HEK293T (cell line): ENCODE measurements at regions not wholly inside any gene's neighbourhood (a gene's known extent, or its start where the extent isn't known, plus 50 kb on each side); places are given as distances from the start of the nearest gene placed in this dataset.

Source experiments
- CTCF ChIA-PET: fragments of 350-600 bp; formaldehyde crosslinking; extraction: SDS; loops from one replicate; lab custom pipeline; 2021; ENCODE audit warnings: antibody characterized with exemption, inconsistent platforms; lab: Yijun Ruan, JAX
- POLR2A ChIA-PET: fragments of 350-600 bp; formaldehyde crosslinking; extraction: SDS; loops from one replicate; lab custom pipeline; 2020; ENCODE audit warnings: antibody characterized with exemption, inconsistent platforms; lab: Yijun Ruan, JAX
- DNase-seq: peaks from one replicate; pipeline ENCODE4 v3.0.0; 2012; ENCODE audit warnings: mixed read lengths; ENCODE audit errors: extremely low spot score
- ARNT ChIP-seq: fragments of 450-650 bp; IDR thresholded peaks from 2 replicates; pipeline ENCODE4 v1.6.1; 2017; ENCODE audit warnings: mild to moderate bottlenecking
- BHLHE40 ChIP-seq: fragments of 450-650 bp; IDR thresholded peaks from 2 replicates; pipeline ENCODE4 v1.6.1; 2016; ENCODE audit warnings: mild to moderate bottlenecking, moderate library complexity, borderline replicate concordance
- CTBP1 ChIP-seq: fragments of 450-650 bp; IDR thresholded peaks from 2 replicates; pipeline ENCODE4 v1.6.1; 2016; ENCODE audit warnings: borderline replicate concordance
- ELF4 ChIP-seq: fragments of 450-650 bp; IDR thresholded peaks from 2 replicates; pipeline ENCODE4 v1.6.1; 2017; ENCODE audit warnings: antibody characterized with exemption
- FOXA1 ChIP-seq: fragments of 450-650 bp; IDR thresholded peaks from 2 replicates; pipeline ENCODE4 v1.6.1; 2016; ENCODE audit warnings: mild to moderate bottlenecking
- FOXK2 ChIP-seq: fragments of 450-650 bp; IDR thresholded peaks from 2 replicates; pipeline ENCODE4 v1.6.1; 2016; ENCODE audit warnings: mild to moderate bottlenecking
- FOXM1 ChIP-seq: fragments of 450-650 bp; IDR thresholded peaks from 2 replicates; pipeline ENCODE4 v1.6.1; 2017; ENCODE audit warnings: mild to moderate bottlenecking, borderline replicate concordance
- HDGF ChIP-seq: fragments of 450-650 bp; IDR thresholded peaks from 2 replicates; pipeline ENCODE4 v1.6.1; 2017; ENCODE audit warnings: antibody characterized with exemption, borderline replicate concordance
- L3MBTL2 ChIP-seq: fragments of 450-650 bp; conservative IDR thresholded peaks from 2 replicates; pipeline ENCODE4 v1.6.1; 2016; ENCODE audit warnings: mild to moderate bottlenecking
- LEF1 ChIP-seq: fragments of 450-650 bp; IDR thresholded peaks from 2 replicates; pipeline ENCODE4 v1.6.1; 2017; ENCODE audit warnings: mild to moderate bottlenecking, borderline replicate concordance
- NFRKB ChIP-seq: fragments of 450-650 bp; IDR thresholded peaks from 2 replicates; pipeline ENCODE4 v1.6.1; 2016; ENCODE audit warnings: mild to moderate bottlenecking, moderate library complexity
- PKNOX1 ChIP-seq: fragments of 450-650 bp; IDR thresholded peaks from 2 replicates; pipeline ENCODE4 v1.6.1; 2016
- SP1 ChIP-seq: fragments of 450-650 bp; IDR thresholded peaks from 2 replicates; pipeline ENCODE4 v1.6.1; 2017
- SUZ12 ChIP-seq: fragments of 450-650 bp; IDR thresholded peaks from 2 replicates; pipeline ENCODE4 v1.6.1; 2016; ENCODE audit warnings: mild to moderate bottlenecking
- TARDBP ChIP-seq: fragments of 450-650 bp; IDR thresholded peaks from 2 replicates; pipeline ENCODE4 v1.6.1; 2016
- ZNF384 ChIP-seq: fragments of 450-650 bp; IDR thresholded peaks from 2 replicates; pipeline ENCODE4 v1.6.1; 2016

GRCh38 chr9:31736581-31737179, 647.8 kb upstream of the ACO1 start:
- no peak for TF ChIP-seq SP1
- no peak for TF ChIP-seq SUZ12
- no peak for TF ChIP-seq NFRKB
- no peak for TF ChIP-seq CTBP1
- TF ChIP-seq BHLHE40, result no peak
- no peak for TF ChIP-seq FOXK2
- TF ChIP-seq ZNF384, result no peak
- no peak for TF ChIP-seq L3MBTL2
- TF ChIP-seq ELF4, result no peak
- TF ChIP-seq LEF1, result no peak
- TF ChIP-seq HDGF, result no peak
- no peak for TF ChIP-seq FOXA1
- TF ChIP-seq FOXM1, result no peak
- TF ChIP-seq ARNT, result no peak
- TF ChIP-seq PKNOX1, result no peak
- ChIA-PET POLR2A (no interaction called here), CTCF (no interaction called here)
- no peak for DNase-seq

GRCh38 chr9:31740705-31741104, 643.7 kb upstream of the ACO1 start:
- POLR2A ChIA-PET, result no interaction called here
- TF ChIP-seq FOXM1 (no peak), L3MBTL2 (no peak), ELF4 (no peak), PKNOX1 (no peak), TARDBP (no peak), SP1 (no peak), HDGF (no peak), ARNT (no peak), FOXK2 (no peak), SUZ12 (no peak), ZNF384 (no peak), BHLHE40 (no peak), CTBP1 (no peak), LEF1 (no peak), FOXA1 (no peak), NFRKB (no peak)
- DNase-seq, result no peak
- CTCF ChIA-PET, result no interaction called here

- ChIA-PET CTCF (no interaction called here), POLR2A (no interaction called here)
- DNase-seq, result no peak
- TF ChIP-seq FOXA1 (no peak), TARDBP (no peak), SP1 (no peak), ZNF384 (no peak), SUZ12 (no peak), FOXK2 (no peak), ELF4 (no peak), BHLHE40 (no peak), HDGF (no peak), CTBP1 (no peak), ARNT (no peak), PKNOX1 (no peak), LEF1 (no peak), NFRKB (no peak), FOXM1 (no peak), L3MBTL2 (no peak)
Measured at GRCh38 chr9:31744589-31744988, 639.9 kb upstream of the ACO1 start.

- CTCF ChIA-PET, result no interaction called here
- POLR2A ChIA-PET, result no interaction called here
- DNase-seq, result no peak
- TF ChIP-seq FOXM1, result no peak
- no peak for TF ChIP-seq TARDBP
- no peak for TF ChIP-seq NFRKB
- TF ChIP-seq ARNT, result no peak
- TF ChIP-seq FOXK2, result no peak
- TF ChIP-seq ZNF384, result no peak
- no peak for TF ChIP-seq SP1
- TF ChIP-seq FOXA1, result no peak
- TF ChIP-seq ELF4, result no peak
- no peak for TF ChIP-seq LEF1
- TF ChIP-seq SUZ12, result no peak
- TF ChIP-seq BHLHE40, result no peak
- no peak for TF ChIP-seq CTBP1
- no peak for TF ChIP-seq L3MBTL2
- no peak for TF ChIP-seq PKNOX1
- TF ChIP-seq HDGF, result no peak
Measured at GRCh38 chr9:31745468-31745867, 639.0 kb upstream of the ACO1 start.

GRCh38 chr9:31745886-31746285, 638.6 kb upstream of the ACO1 start:
- TF ChIP-seq PKNOX1 (no peak), FOXK2 (no peak), FOXM1 (no peak), ZNF384 (no peak), ARNT (no peak), TARDBP (no peak), ELF4 (no peak), NFRKB (no peak), FOXA1 (no peak), SP1 (no peak), L3MBTL2 (no peak), CTBP1 (no peak), LEF1 (no peak), HDGF (no peak), BHLHE40 (no peak), SUZ12 (no peak)
- ChIA-PET CTCF (no interaction called here), POLR2A (no interaction called here)
- DNase-seq, result no peak
